RKO (cell line): ENCODE measurements at regions not wholly inside any gene's neighbourhood (a gene's known extent, or its start where the extent isn't known, plus 50 kb on each side); places are given as distances from the start of the nearest gene placed in this dataset.

ENCODE experiments used
- DNase-seq: peaks from one replicate; pipeline ENCODE4 v3.0.0-alpha.2; 2016; ENCODE audit warnings: low spot score

GRCh38 chr13:22009500-22009899 lies 338.6 kb downstream of the FGF9 start:
- no peak for DNase-seq

DNA sequence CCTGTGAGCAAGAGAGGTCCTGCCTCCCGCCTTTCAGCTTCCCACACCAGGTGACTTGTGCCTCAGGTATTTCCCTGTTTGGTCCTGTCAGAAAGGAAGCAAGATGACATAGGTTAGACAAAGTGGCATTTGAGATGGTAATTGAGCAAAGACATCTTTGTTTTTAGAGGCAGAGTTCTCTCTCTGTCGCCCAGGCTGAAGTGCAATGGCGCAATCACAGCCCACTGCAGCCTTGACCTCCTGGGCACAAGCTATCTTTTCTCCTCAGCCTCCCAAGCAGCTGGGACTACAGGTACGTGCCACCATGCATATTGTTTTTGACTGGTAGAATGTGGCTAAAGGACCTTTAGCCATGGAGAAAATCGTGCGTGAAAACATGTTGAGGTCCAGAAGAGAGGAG lies 339.1 kb downstream of the FGF9 start:
- DNase-seq = no peak

GRCh38 chr13:22012686-22013085 lies 341.8 kb downstream of the FGF9 start:
- DNase-seq = no peak

GRCh38 chr13:22014469-22014868 lies 343.6 kb downstream of the FGF9 start:
- DNase-seq = no peak

- DNase-seq = no peak
Observed at GRCh38 chr13:22017226-22017625, 346.4 kb downstream of the FGF9 start.

DNA sequence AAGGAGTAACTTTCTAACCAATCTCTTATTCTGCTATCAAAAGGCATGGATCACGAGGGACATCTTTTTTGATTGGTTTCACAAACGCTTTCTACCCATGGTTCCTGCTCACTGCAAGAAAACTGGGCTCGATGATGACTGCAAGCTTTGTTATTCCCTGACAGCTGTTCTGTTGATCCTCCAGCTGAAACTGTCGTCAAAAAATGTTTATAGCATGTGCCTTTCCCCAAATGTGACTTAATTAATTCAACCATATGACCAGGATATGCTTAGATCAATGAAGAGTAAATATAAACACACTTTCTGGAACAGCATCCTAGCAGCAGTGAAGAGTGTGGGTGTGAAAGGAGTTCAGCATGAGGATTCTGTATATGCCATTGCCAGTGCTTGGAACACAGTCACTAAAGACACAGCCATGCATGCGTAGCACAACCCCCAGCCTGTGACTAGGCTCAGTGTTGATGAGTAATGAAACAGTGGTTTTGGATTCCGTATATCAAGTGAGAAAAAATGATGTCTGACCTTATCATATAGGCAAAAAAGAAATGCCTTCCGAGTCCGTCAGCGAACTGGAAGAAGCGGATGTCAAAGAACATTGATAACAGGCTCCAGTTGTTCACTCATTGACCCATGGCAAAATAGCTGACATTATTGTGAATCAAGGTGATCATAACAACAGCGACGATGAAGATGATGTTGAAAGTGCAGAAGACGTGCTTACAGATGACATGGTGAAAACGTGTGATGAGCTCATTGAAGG lies 347.4 kb downstream of the FGF9 start:
- no peak for DNase-seq

- no peak for DNase-seq
Observed at GRCh38 chr13:22018836-22019210, 347.9 kb downstream of the FGF9 start.

DNA sequence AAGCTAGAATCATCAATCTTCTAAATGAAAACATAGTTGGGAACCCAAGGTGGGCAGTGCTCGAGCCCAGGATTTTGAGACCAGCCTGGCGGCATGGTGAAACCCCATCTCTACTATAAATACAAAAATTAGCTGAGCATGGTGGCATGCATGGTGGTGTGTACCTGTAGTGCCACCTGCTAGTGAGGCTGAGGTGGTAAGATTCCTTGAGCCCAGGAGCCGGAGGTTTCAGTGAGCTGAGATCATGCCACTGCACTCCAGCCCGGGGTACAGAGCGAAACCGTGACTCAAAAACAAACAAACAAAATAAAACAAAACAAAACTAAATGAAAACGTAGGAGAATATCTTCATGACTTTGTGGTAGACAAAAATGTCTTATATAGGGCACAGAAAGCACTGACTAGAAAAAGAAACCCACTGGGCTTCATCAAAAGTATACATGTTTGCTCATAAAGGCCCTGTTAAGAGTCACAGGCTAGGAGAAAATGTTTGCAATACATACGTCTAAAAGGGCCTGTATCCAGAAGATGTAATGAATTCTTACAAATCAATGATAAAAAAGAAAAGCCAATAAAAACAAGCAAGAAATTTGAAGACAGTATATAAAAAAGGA lies 353.6 kb downstream of the FGF9 start:
- DNase-seq = no peak

DNA sequence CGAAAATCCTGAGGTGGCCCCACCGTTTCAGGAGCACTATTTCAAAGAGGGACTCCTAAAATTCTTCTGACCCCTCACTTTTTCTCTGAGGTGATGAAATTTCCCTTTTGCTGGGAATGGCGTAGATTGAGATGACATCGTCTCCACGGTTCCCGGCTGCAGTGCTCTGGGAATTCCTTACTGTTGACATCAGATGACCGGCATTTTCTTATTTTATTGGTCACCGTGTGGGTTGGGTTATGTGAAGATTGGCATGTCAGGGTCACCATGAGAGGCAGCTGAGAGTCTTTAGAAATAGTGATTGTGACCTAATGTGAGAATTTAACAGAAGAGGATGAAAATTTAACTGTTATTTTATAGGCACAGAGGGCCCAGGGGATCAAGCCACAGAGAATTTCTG lies 356.7 kb downstream of the FGF9 start:
- DNase-seq = no peak

DNA sequence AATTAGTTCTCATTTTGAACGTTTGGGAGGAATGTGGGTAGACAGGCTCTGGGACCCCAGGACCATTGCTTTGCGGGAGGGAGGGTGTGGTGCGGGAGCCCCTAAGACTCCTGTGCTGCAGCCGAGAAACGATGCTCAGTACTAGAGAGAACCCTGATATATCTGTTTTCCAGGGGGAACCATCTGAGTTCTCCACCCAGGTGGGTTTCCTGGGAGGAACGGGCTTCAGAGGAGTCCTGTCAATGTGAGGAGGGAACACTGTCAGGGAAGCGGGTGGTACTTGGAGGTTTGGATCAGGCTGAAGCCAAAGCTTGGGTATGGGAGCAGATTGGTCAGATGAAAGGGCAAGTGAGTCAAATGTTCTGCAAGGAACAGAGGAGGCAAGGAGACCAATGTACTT lies 358.0 kb downstream of the FGF9 start:
- no peak for DNase-seq

GRCh38 chr13:22030321-22030720 lies 359.4 kb downstream of the FGF9 start:
- no peak for DNase-seq

GRCh38 chr13:22031702-22032286 lies 360.9 kb downstream of the FGF9 start:
- DNase-seq = no peak

DNA sequence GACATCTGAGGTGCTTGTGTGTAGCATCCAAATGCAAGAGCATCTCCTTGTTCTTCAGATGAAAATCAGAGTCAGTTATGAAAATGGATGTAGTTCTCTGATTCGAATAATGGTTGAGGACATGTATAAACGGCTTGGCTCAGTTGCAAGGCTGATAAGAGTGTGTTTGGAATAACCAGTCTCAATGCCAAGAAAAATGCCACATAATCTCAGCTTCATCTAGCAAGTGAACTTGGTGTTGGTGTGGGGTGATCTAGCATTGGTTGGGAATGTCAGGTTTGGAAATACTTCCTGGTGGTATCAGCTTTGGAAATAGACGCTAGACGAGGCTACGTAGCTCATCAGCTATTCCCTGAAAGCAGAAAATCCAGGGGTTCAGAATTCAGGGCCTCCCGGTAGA lies 362.0 kb downstream of the FGF9 start:
- no peak for DNase-seq

- no peak for DNase-seq
Observed at GRCh38 chr13:22039961-22040360, 369.1 kb downstream of the FGF9 start.

GRCh38 chr13:22040810-22041364 lies 370.0 kb downstream of the FGF9 start:
- no peak for DNase-seq

GRCh38 chr13:22041741-22042140 lies 370.9 kb downstream of the FGF9 start:
- no peak for DNase-seq

GRCh38 chr13:22047082-22047784 lies 376.4 kb downstream of the FGF9 start:
- DNase-seq = no peak

- no peak for DNase-seq
Observed at GRCh38 chr13:22047785-22048104, 376.9 kb downstream of the FGF9 start.

DNA sequence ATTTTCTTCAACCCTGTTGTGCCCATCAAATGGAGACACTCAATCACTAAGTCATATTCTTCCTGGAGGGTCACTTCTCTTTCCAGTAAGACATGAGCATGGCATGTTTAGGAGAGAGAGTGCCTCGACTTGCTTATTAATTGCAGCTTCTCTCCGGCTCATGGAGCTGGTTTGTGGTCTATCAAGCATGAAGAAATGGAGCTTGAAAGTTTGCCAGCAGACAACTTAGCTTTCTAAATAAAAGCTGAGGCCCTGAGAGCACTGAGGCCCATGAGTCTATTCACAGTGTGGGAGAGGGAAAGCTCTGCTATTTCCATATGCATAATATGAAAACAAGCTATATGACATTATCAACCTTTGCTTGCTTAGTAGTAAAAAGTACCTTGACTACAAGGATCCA lies 378.5 kb downstream of the FGF9 start:
- no peak for DNase-seq

DNA sequence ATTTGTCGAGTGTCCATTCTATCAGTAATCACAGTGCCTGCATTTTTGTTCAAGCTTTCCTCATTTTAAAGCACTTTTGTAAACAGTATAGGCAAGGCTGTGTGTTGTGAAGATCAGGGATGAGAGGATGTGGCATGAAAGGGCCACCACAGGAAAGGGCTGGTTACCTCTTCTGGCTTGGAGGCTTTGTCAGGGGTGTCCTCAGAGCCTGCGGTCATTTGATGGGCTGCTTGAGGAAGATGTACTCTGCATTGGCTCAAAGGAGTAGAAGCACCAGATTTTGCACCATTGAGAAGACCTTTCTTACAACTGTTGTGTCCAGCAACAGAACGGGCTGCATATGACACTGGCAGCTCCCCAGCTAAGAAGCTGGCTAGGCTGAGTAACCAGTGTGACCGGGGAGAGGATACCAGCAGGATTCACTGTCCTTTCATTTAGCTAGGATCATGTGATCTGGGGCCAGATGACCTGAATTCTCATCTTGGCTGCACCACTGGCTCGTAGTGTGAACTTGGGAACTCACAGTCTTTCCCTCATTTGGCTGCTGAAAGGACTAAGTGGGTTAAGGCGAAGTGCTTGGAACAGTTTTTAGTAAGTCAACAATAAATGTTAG lies 380.2 kb downstream of the FGF9 start:
- no peak for DNase-seq

DNA sequence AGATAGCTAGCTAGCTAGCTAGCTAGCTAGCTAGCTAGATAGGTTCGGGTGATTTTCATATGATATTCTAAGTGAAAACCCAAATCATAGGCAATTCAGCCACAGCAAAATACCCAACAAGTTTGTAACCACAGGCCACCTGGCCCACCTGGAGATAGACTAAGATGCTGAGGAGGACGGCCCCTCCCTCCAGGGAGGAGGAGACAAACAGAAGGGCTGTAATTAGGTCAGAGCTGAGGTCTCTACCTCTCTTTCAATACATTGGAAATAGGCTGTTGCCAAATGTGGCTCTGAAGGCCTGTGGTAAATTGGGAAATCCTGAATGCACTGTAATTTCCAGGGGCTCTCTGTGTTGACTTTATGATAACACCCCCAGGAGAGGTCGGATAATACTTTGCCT lies 382.2 kb downstream of the FGF9 start:
- no peak for DNase-seq

DNA sequence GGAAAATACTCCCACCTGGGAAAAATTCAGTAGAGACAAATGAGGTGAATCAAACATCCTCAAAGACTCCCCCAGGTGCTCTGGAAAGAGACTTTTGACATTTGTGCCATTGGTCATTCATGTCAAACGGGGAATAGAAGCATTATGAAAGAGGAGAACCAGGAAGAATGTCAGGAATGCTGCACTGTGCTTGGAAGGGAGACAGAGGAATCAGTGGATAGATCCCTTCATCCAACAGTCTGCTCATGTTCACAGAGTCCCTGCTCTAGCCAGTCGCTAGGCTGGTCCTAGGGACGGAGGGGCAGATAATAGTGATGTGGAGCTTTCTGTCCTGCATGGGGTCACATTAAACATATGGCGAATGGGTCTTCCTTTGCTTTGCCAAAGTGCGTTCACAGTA lies 384.4 kb downstream of the FGF9 start:
- no peak for DNase-seq
